WTC11 (cell line): ENCODE measurements at regions not wholly inside any gene's neighbourhood (a gene's known extent, or its start where the extent isn't known, plus 50 kb on each side); places are given as distances from the start of the nearest gene placed in this dataset.

Experiments
- ATAC-seq: fragments of 200-7000 bp; cut with Tn5 transposase; 2 replicates; pipeline ENCODE4 v1.10.0; 2021; ENCODE audit warnings: mild to moderate bottlenecking, moderate library complexity
- CTCF ChIA-PET: fragments of 300-600 bp; sonication (Branson Sonifier 250); formaldehyde crosslinking; loops from one replicate; lab custom pipeline; 2021; ENCODE audit warnings: antibody characterized with exemption; lab: Charles Lee
- POLR2A ChIA-PET: fragments of 350-600 bp; sonication (Branson Sonifier 250); formaldehyde crosslinking; loops from one replicate; lab custom pipeline; 2021; ENCODE audit warnings: antibody characterized with exemption; lab: Charles Lee
- DNase-seq: peaks from one replicate; pipeline ENCODE4 v3.0.0; 2021; ENCODE audit warnings: low spot score
- H3K27ac Mint-ChIP-seq: 2 replicates; pipeline ENCODE4 v1.8.0; 2021; ENCODE audit warnings: mixed read lengths
- H3K27me3 Mint-ChIP-seq: 2 replicates; pipeline ENCODE4 v1.8.0; 2021; ENCODE audit warnings: low read depth, mild to moderate bottlenecking, moderate library complexity, mixed read lengths
- H3K36me3 Mint-ChIP-seq: 2 replicates; pipeline ENCODE4 v1.8.0; 2021; ENCODE audit warnings: mixed read lengths
- H3K4me1 Mint-ChIP-seq: 2 replicates; pipeline ENCODE4 v1.8.0; 2022; ENCODE audit warnings: mixed read lengths
- H3K4me3 Mint-ChIP-seq: 2 replicates; pipeline ENCODE4 v1.8.0; 2021; ENCODE audit warnings: mild to moderate bottlenecking, moderate library complexity, mixed read lengths
- H3K9me3 Mint-ChIP-seq: 2 replicates; pipeline ENCODE4 v1.8.0; 2021; ENCODE audit warnings: mixed read lengths
- ATF1 ChIP-seq: sonication (generic); formaldehyde crosslinking; IDR thresholded peaks from 2 replicates; pipeline ENCODE4 v1.8.1; 2023; ENCODE audit warnings: mild to moderate bottlenecking, moderate library complexity, missing genetic modification reagents
- E2F1 ChIP-seq: sonication (generic); formaldehyde crosslinking; IDR thresholded peaks from 2 replicates; pipeline ENCODE4 v1.8.0; 2022; ENCODE audit warnings: mild to moderate bottlenecking, missing genetic modification reagents
- E2F4 ChIP-seq: sonication (generic); formaldehyde crosslinking; IDR thresholded peaks from 2 replicates; pipeline ENCODE4 v1.8.1; 2022; ENCODE audit warnings: low read depth, mild to moderate bottlenecking, moderate library complexity, missing genetic modification reagents, borderline replicate concordance
- ELF4 ChIP-seq: sonication (generic); formaldehyde crosslinking; IDR thresholded peaks from 2 replicates; pipeline ENCODE4 v1.8.1; 2022; ENCODE audit warnings: low read depth, mild to moderate bottlenecking, moderate library complexity, missing genetic modification reagents
- ERG ChIP-seq: fragments of 250-450 bp; sonication (Bioruptor Pico); IDR thresholded peaks from 2 replicates; pipeline ENCODE4 v1.8.0; 2021; ENCODE audit warnings: mild to moderate bottlenecking
- HMGXB4 ChIP-seq: sonication (generic); formaldehyde crosslinking; IDR thresholded peaks from 2 replicates; pipeline ENCODE4 v1.8.1; 2023; ENCODE audit warnings: mild to moderate bottlenecking, moderate library complexity, missing genetic modification reagents
- IRF1 ChIP-seq: sonication (generic); formaldehyde crosslinking; IDR thresholded peaks from 2 replicates; pipeline ENCODE4 v1.8.0; 2023; ENCODE audit warnings: missing genetic modification reagents
- IRF2 ChIP-seq: sonication (generic); formaldehyde crosslinking; IDR thresholded peaks from 2 replicates; pipeline ENCODE4 v1.8.0; 2022; ENCODE audit warnings: low read depth, missing genetic modification reagents, borderline replicate concordance
- JAZF1 ChIP-seq: fragments of 250-450 bp; sonication (Bioruptor Pico); IDR thresholded peaks from 2 replicates; pipeline ENCODE4 v1.9.0; 2021; ENCODE audit warnings: moderate library complexity, mild to moderate bottlenecking, inconsistent platforms
- MLX ChIP-seq: sonication (generic); formaldehyde crosslinking; IDR thresholded peaks from 2 replicates; pipeline ENCODE4 v1.8.1; 2023; ENCODE audit warnings: mild to moderate bottlenecking, missing genetic modification reagents, moderate library complexity
- NFYB ChIP-seq: sonication (generic); formaldehyde crosslinking; conservative IDR thresholded peaks from 2 replicates; pipeline ENCODE4 v1.8.0; 2022; ENCODE audit warnings: low read depth, missing genetic modification reagents
- NR1H2 ChIP-seq: sonication (generic); formaldehyde crosslinking; IDR thresholded peaks from 2 replicates; pipeline ENCODE4 v1.9.0; 2021; ENCODE audit warnings: mild to moderate bottlenecking, moderate library complexity, missing genetic modification reagents
- PRRX2 ChIP-seq: fragments of 250-450 bp; sonication (Bioruptor Pico); IDR thresholded peaks from 2 replicates; pipeline ENCODE4 v1.8.0; 2021; ENCODE audit warnings: mild to moderate bottlenecking
- RELA ChIP-seq: sonication (generic); formaldehyde crosslinking; IDR thresholded peaks from 2 replicates; pipeline ENCODE4 v1.8.1; 2022; ENCODE audit warnings: missing genetic modification reagents, mild to moderate bottlenecking, borderline replicate concordance
- RORB ChIP-seq: fragments of 250-450 bp; sonication (Bioruptor Pico); IDR thresholded peaks from 2 replicates; pipeline ENCODE4 v1.9.0; 2021; ENCODE audit warnings: mild to moderate bottlenecking
- SP1 ChIP-seq: sonication (generic); formaldehyde crosslinking; conservative IDR thresholded peaks from 2 replicates; pipeline ENCODE4 v1.8.1; 2022; ENCODE audit warnings: missing genetic modification reagents
- TCF7 ChIP-seq: sonication (generic); formaldehyde crosslinking; IDR thresholded peaks from 2 replicates; pipeline ENCODE4 v1.8.0; 2022; ENCODE audit warnings: mild to moderate bottlenecking, low read depth, missing genetic modification reagents, moderate library complexity
- TEAD4 ChIP-seq: sonication (generic); formaldehyde crosslinking; IDR thresholded peaks from 2 replicates; pipeline ENCODE4 v1.8.0; 2022; ENCODE audit warnings: mild to moderate bottlenecking, missing genetic modification reagents
- USF2 ChIP-seq: sonication (generic); formaldehyde crosslinking; IDR thresholded peaks from 2 replicates; pipeline ENCODE4 v1.8.1; 2023; ENCODE audit warnings: mild to moderate bottlenecking, missing genetic modification reagents, moderate library complexity
- ZNF121 ChIP-seq: sonication (generic); formaldehyde crosslinking; IDR thresholded peaks from 2 replicates; pipeline ENCODE4 v1.8.0; 2023; ENCODE audit warnings: missing genetic modification reagents
- ZNF317 ChIP-seq: sonication (generic); formaldehyde crosslinking; IDR thresholded peaks from 2 replicates; pipeline ENCODE4 v1.8.1; 2023; ENCODE audit warnings: low read depth, mild to moderate bottlenecking, moderate library complexity, missing genetic modification reagents, borderline replicate concordance

- ATAC-seq = no peak
- TF ChIP-seq ERG (CRISPR knock-in tag) (no peak), NR1H2 (CRISPR knock-in tag) (no peak), USF2 (CRISPR knock-in tag) (no peak), ATF1 (no peak), RELA (no peak), IRF2 (no peak), SP1 (no peak), RORB (CRISPR knock-in tag) (no peak), IRF1 (CRISPR knock-in tag) (no peak), E2F1 (CRISPR knock-in tag) (no peak), E2F4 (CRISPR knock-in tag) (no peak), HMGXB4 (no peak), TCF7 (CRISPR knock-in tag) (no peak), PRRX2 (no peak), ELF4 (CRISPR knock-in tag) (no peak)
- no peak for DNase-seq
- Mint-ChIP-seq H3K36me3 (no peaks in the 10 kb centered on the region), H3K27me3 (no peaks in the 10 kb centered on the region), H3K4me3 (no peak overlapping the region), H3K9me3 (peaks cover 5% of the 10 kb centered on the region; the same call in 1 of the 2 replicates), H3K27ac (no peak overlapping the region), H3K4me1 (no peaks in the 10 kb centered on the region)
- ChIA-PET CTCF (no interaction called here), POLR2A (no interaction called here)
Measured at GRCh38 chr5:4453655-4454054, 686.5 kb upstream of the ADAMTS16 start.

GRCh38 chr5:4479426-4479825 lies 660.7 kb upstream of the ADAMTS16 start:
- Mint-ChIP-seq H3K4me3 (no peak overlapping the region), H3K4me1 (peaks cover 38% of the 10 kb centered on the region), H3K27me3 (no peaks in the 10 kb centered on the region), H3K9me3 (peaks cover 18% of the 10 kb centered on the region), H3K36me3 (peaks cover 5% of the 10 kb centered on the region; the same call in 1 of the 2 replicates), H3K27ac (peak overlapping the region; percentile 21)
- ChIA-PET POLR2A (no interaction called here), CTCF (no interaction called here)
- DNase-seq (no peak), ATAC-seq (no peak)
- TF ChIP-seq NFYB (CRISPR knock-in tag) = no peak
- no peak for TF ChIP-seq MLX (CRISPR knock-in tag)
- TF ChIP-seq ZNF121 = no peak
- no peak for TF ChIP-seq JAZF1 (CRISPR knock-in tag)
- no peak for TF ChIP-seq TCF7 (CRISPR knock-in tag)
- TF ChIP-seq SP1 = no peak
- TF ChIP-seq ZNF317 = no peak
- TF ChIP-seq NR1H2 (CRISPR knock-in tag) = no peak
- no peak for TF ChIP-seq TEAD4 (CRISPR knock-in tag)
- no peak for TF ChIP-seq E2F4 (CRISPR knock-in tag)
